GM12878 (cell line): ENCODE measurements at regions not wholly inside any gene's neighbourhood (a gene's known extent, or its start where the extent isn't known, plus 50 kb on each side); places are given as distances from the start of the nearest gene placed in this dataset.

ENCODE experiments used
- ATAC-seq: fragments of 200-7000 bp; cut with Tn5 transposase; 3 replicates; pipeline ENCODE4 v1.9.1; 2020; ENCODE audit warnings: mild to moderate bottlenecking, moderate library complexity
- BruUV-seq: library from RNA; stranded (reverse); fragments of 400-500 nt; replicated peaks from 2 replicates; lab custom pipeline; 2021; lab: Mats Ljungman, UMichigan
- CTCF ChIA-PET: fragments of 300-600 bp; sonication (Branson Sonifier 250); formaldehyde crosslinking; extraction: SDS; loops from one replicate; lab custom pipeline; 2021; ENCODE audit warnings: inconsistent platforms; lab: Yijun Ruan, JAX
- POLR2A ChIA-PET: fragments of 350-600 bp; formaldehyde crosslinking; extraction: SDS; loops from one replicate; lab custom pipeline; 2021; ENCODE audit warnings: inconsistent platforms; lab: Charles Lee
- RAD21 ChIA-PET: fragments of 300-600 bp; sonication (Branson Sonifier 250); formaldehyde crosslinking; loops from one replicate; lab custom pipeline; 2023; ENCODE audit warnings: antibody characterized with exemption; ENCODE audit not compliant: unreplicated experiment; lab: Charles Lee
- SMC1A ChIA-PET: fragments of 300-600 bp; sonication (Branson Sonifier 250); formaldehyde crosslinking; loops from one replicate; lab custom pipeline; 2023; ENCODE audit not compliant: unreplicated experiment, uncharacterized antibody; lab: Charles Lee
- DNase-seq: peaks from one replicate; pipeline ENCODE4 v3.0.0-alpha.2; 2011; ENCODE audit warnings: low read depth, low spot score
- FAIRE-seq: peaks from 3 replicates; lab custom pipeline; 2011; peaks lifted over from hg19 to GRCh38; lab: Jason Lieb, UNC
- H2AFZ ChIP-seq: 2 replicates; pipeline ENCODE4 v1.6.0; 2011; ENCODE audit warnings: low read depth, low read length, control low read depth; ENCODE audit not compliant: control insufficient read depth
- H3K27ac ChIP-seq: 2 replicates; pipeline ENCODE4 v1.5.1; 2011; ENCODE audit warnings: control low read depth; ENCODE audit not compliant: control insufficient read depth, insufficient read depth
- H3K27me3 ChIP-seq, 2 experiments: replicated peaks in 1 of 2; 2 replicates each; pipeline versions ENCODE4 v1.6.0 to v1.6.1; 2011; ENCODE audit warnings: low read length in 1 of 2; ENCODE audit not compliant: control insufficient read depth in 2 of 2, insufficient read depth in 2 of 2
- H3K36me3 ChIP-seq, 2 experiments: 2 replicates each; pipeline ENCODE4 v1.5.1; 2011; ENCODE audit warnings: low read length in 1 of 2; ENCODE audit not compliant: control insufficient read depth in 2 of 2, insufficient read depth in 2 of 2
- H3K4me1 ChIP-seq: 2 replicates; pipeline ENCODE4 v1.6.1; 2011; ENCODE audit warnings: mild to moderate bottlenecking, low read length, moderate library complexity, mixed read lengths; ENCODE audit not compliant: control insufficient read depth, insufficient read depth
- H3K4me2 ChIP-seq: 2 replicates; pipeline ENCODE4 v1.6.0; 2011; ENCODE audit warnings: control low read depth; ENCODE audit not compliant: control insufficient read depth, insufficient read depth
- H3K4me3 ChIP-seq: fragments of 200-600 bp; sonication (generic); 2 replicates; pipeline ENCODE4 v1.5.1; 2016
- H3K79me2 ChIP-seq: 2 replicates; pipeline ENCODE4 v1.6.0; 2011; ENCODE audit warnings: low read length; ENCODE audit not compliant: control insufficient read depth, insufficient read depth
- H3K9ac ChIP-seq: 2 replicates; pipeline ENCODE4 v1.8.0; 2011; ENCODE audit warnings: low read length, control low read depth, mixed read lengths; ENCODE audit not compliant: control insufficient read depth, insufficient read depth
- H3K9me3 ChIP-seq: replicated peaks from 3 replicates; pipeline ENCODE4 v1.5.1; 2011; ENCODE audit warnings: mild to moderate bottlenecking, low read length; ENCODE audit not compliant: control insufficient read depth, insufficient read depth
- H4K20me1 ChIP-seq: 2 replicates; pipeline ENCODE4 v1.6.0; 2011; ENCODE audit not compliant: control insufficient read depth, insufficient read depth
- BMI1 ChIP-seq: fragments of 450-650 bp; IDR thresholded peaks from 2 replicates; pipeline ENCODE4 v1.6.1; 2016; ENCODE audit warnings: mild to moderate bottlenecking, moderate library complexity, borderline replicate concordance
- CBFB ChIP-seq: IDR thresholded peaks from 2 replicates; pipeline ENCODE4 v1.6.1; 2016; ENCODE audit warnings: antibody characterized with exemption, low read depth
- IKZF1 ChIP-seq: fragments of 450-650 bp; conservative IDR thresholded peaks from 2 replicates; pipeline ENCODE4 v1.6.1; 2017; ENCODE audit warnings: antibody characterized with exemption, mild to moderate bottlenecking
- JUNB ChIP-seq: IDR thresholded peaks from 2 replicates; pipeline ENCODE4 v1.6.1; 2016; ENCODE audit warnings: antibody characterized with exemption, mild to moderate bottlenecking
- SUPT20H ChIP-seq: IDR thresholded peaks from 2 replicates; pipeline ENCODE4 v1.6.1; 2011; ENCODE audit warnings: low read depth, mild to moderate bottlenecking, low read length, moderate library complexity, borderline replicate concordance; ENCODE audit not compliant: control insufficient read depth
- ZNF217 ChIP-seq: fragments of 450-650 bp; IDR thresholded peaks from 2 replicates; pipeline ENCODE4 v1.6.1; 2017; ENCODE audit warnings: antibody characterized with exemption, mild to moderate bottlenecking
- ZNF274 ChIP-seq: IDR thresholded peaks from one replicate; pipeline ENCODE4 v1.8.0; 2011; ENCODE audit not compliant: insufficient read length, insufficient read depth
- ZSCAN29 ChIP-seq: fragments of 450-650 bp; IDR thresholded peaks from 2 replicates; pipeline ENCODE4 v1.6.1; 2017; ENCODE audit warnings: mild to moderate bottlenecking, moderate library complexity
- WGBS: methylation state at CpG from one replicate; pipeline ENCODE4 v1.1.6; 2016; ENCODE audit warnings: low lambda C conversion rate; ENCODE audit not compliant: insufficient replicate concordance, insufficient coverage; ENCODE audit errors: missing lambda C conversion rate; 5-methylcytosine and 5-hydroxymethylcytosine counted together
- in situ Hi-C: fragments of 300-500 bp; cut with MboI; formaldehyde crosslinking; loops from 9 replicates; pipeline ENCODE4 v1.14.3; 2018; ENCODE audit warnings: mixed read lengths
- intact Hi-C: fragments of 100-400 bp; cut with micrococcal nuclease; formaldehyde crosslinking; loops from one replicate; pipeline ENCODE4 v1.14.2; 2022; ENCODE audit not compliant: unreplicated experiment
- TF ChIP-seq, protein P1 (sequence below), 3 experiments: IDR thresholded peaks in 2 of 3; conservative IDR thresholded peaks in 1 of 3; 2 replicates each; pipeline ENCODE4 v1.5.1; 2011; ENCODE audit warnings: low read depth in 3 of 3, low read length in 3 of 3, mild to moderate bottlenecking in 3 of 3, control low read depth in 2 of 3, moderate library complexity in 2 of 3, inconsistent platforms in 1 of 3, mixed read lengths in 1 of 3; ENCODE audit not compliant: control insufficient read depth in 2 of 3, insufficient read depth in 1 of 3; ENCODE audit errors: extremely low read depth in 1 of 3
- TF ChIP-seq, protein P2 (sequence below): fragments of 450-650 bp; IDR thresholded peaks from 2 replicates; pipeline ENCODE4 v1.6.1; 2016; ENCODE audit warnings: mild to moderate bottlenecking, moderate library complexity, borderline replicate concordance

DNA sequence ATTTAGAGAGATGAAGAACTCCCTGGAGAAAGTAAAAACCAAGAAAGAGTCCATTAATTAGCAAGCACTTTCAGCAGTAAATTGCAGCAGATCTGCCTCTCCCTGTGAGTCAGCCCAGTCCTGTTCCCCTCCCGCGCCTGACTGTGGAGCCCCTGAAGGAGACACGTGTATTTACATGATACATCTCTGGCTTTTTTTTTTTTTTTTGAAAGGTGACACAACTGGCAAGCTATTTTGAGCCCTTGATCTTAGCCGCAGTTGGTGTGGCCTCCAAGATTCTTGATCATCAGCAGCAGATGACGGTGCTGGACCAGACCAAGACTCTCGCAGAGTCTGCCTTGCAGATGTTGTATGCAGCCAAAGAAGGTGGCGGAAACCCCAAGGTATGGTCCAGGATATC, 271.8 kb upstream of the TPM1 start:
- FAIRE-seq (no peak), DNase-seq (no peak), ATAC-seq (no peak)
- no peaks in the 10 kb centered on the region for H3K4me1 ChIP-seq
- CTCF ChIA-PET: interaction anchor here (0.8 to 1.2 kb wide), 2 partner anchors 28 to 323 kb away, joined by 4 read pairs; no protein-coding TSS in a partner anchor
- no peaks in the 10 kb centered on the region for H4K20me1 ChIP-seq
- H3K4me3 ChIP-seq: no peak overlapping the region
- no peaks in the 10 kb centered on the region for H3K79me2 ChIP-seq
- in situ Hi-C loops: loop anchor here (10.0 kb wide), 1 partner anchor 314 kb away; no protein-coding TSS in a partner anchor
- no TSS peak for BruUV-seq
- no peak overlapping the region for H3K9ac ChIP-seq
- SMC1A ChIA-PET: no interaction called here
- H3K27ac ChIP-seq: no peak overlapping the region
- H3K9me3 ChIP-seq: no peaks in the 10 kb centered on the region
- H3K4me2 ChIP-seq: no peak overlapping the region
- H3K27me3 ChIP-seq: no peaks in the 10 kb centered on the region
- POLR2A ChIA-PET: no interaction called here
- H2AFZ ChIP-seq: no peak overlapping the region
- intact Hi-C loops: no loop called here
- RAD21 ChIA-PET: no interaction called here
- TF ChIP-seq ZNF217: no peak
- TF ChIP-seq JUNB: no peak
- no peak for TF ChIP-seq ZNF274
- TF ChIP-seq, protein P1, sequence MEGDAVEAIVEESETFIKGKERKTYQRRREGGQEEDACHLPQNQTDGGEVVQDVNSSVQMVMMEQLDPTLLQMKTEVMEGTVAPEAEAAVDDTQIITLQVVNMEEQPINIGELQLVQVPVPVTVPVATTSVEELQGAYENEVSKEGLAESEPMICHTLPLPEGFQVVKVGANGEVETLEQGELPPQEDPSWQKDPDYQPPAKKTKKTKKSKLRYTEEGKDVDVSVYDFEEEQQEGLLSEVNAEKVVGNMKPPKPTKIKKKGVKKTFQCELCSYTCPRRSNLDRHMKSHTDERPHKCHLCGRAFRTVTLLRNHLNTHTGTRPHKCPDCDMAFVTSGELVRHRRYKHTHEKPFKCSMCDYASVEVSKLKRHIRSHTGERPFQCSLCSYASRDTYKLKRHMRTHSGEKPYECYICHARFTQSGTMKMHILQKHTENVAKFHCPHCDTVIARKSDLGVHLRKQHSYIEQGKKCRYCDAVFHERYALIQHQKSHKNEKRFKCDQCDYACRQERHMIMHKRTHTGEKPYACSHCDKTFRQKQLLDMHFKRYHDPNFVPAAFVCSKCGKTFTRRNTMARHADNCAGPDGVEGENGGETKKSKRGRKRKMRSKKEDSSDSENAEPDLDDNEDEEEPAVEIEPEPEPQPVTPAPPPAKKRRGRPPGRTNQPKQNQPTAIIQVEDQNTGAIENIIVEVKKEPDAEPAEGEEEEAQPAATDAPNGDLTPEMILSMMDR (IDR thresholded peaks at IDR 0.05 in 2 of 3, conservative IDR thresholded peaks at IDR 0.05 in 1 of 3; ENCODE audit: control insufficient read depth in 2 of 3, extremely low read depth in 1 of 3, insufficient read depth in 1 of 3, low read depth in 3 of 3, low read length in 3 of 3): no peak
- no peak for TF ChIP-seq IKZF1
- TF ChIP-seq SUPT20H: no peak
- TF ChIP-seq CBFB: no peak
- TF ChIP-seq ZSCAN29: no peak
- TF ChIP-seq BMI1: no peak
- TF ChIP-seq, protein P2, sequence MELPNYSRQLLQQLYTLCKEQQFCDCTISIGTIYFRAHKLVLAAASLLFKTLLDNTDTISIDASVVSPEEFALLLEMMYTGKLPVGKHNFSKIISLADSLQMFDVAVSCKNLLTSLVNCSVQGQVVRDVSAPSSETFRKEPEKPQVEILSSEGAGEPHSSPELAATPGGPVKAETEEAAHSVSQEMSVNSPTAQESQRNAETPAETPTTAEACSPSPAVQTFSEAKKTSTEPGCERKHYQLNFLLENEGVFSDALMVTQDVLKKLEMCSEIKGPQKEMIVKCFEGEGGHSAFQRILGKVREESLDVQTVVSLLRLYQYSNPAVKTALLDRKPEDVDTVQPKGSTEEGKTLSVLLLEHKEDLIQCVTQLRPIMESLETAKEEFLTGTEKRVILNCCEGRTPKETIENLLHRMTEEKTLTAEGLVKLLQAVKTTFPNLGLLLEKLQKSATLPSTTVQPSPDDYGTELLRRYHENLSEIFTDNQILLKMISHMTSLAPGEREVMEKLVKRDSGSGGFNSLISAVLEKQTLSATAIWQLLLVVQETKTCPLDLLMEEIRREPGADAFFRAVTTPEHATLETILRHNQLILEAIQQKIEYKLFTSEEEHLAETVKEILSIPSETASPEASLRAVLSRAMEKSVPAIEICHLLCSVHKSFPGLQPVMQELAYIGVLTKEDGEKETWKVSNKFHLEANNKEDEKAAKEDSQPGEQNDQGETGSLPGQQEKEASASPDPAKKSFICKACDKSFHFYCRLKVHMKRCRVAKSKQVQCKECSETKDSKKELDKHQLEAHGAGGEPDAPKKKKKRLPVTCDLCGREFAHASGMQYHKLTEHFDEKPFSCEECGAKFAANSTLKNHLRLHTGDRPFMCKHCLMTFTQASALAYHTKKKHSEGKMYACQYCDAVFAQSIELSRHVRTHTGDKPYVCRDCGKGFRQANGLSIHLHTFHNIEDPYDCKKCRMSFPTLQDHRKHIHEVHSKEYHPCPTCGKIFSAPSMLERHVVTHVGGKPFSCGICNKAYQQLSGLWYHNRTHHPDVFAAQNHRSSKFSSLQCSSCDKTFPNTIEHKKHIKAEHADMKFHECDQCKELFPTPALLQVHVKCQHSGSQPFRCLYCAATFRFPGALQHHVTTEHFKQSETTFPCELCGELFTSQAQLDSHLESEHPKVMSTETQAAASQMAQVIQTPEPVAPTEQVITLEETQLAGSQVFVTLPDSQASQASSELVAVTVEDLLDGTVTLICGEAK: no peak
- WGBS: 29% methylated on average over 7 of the region's 7 CpGs
- no peaks in the 10 kb centered on the region for H3K36me3 ChIP-seq
